ENCODE measurements at regions not wholly inside any gene's neighbourhood (a gene's known extent, or its start where the extent isn't known, plus 50 kb on each side); places are given as distances from the start of the nearest gene placed in this dataset.

GRCh38 chr10:105879401-105879800 is 1238.3 kb downstream of the SORCS3 start:
- no peak for TF ChIP-seq CTCF (IDR thresholded peaks at IDR 0.05)
- no peak for TF ChIP-seq EP300 (IDR thresholded peaks at IDR 0.05; ENCODE audit: low read depth)
- TF ChIP-seq POLR2A (IDR thresholded peaks at IDR 0.05) = no peak
- TF ChIP-seq POLR2AphosphoS5 (IDR thresholded peaks at IDR 0.05) = no peak
